ACHN (cell line): ENCODE measurements at regions not wholly inside any gene's neighbourhood (a gene's known extent, or its start where the extent isn't known, plus 50 kb on each side); places are given as distances from the start of the nearest gene placed in this dataset.

Experiments used
- DNase-seq: peaks from one replicate; pipeline ENCODE4 v3.0.0-alpha.2; 2015
- in situ Hi-C: cut with HindIII; loops from 2 replicates; pipeline ENCODE4 v1.10.0; 2017; ENCODE audit warnings: low sequenced_read_pairs, low pct_ligation_motif_present, low pct_unique_long_range_greater_than_20kb

- no peak for DNase-seq
- in situ Hi-C loops, result no loop called here
Observed at GRCh38 chr11:111063726-111064517, 181.6 kb upstream of the POU2AF2 start.

GRCh38 chr11:111062420-111062819 lies 183.1 kb upstream of the POU2AF2 start:
- in situ Hi-C loops, result no loop called here
- no peak for DNase-seq

- DNase-seq, result no peak
- in situ Hi-C loops, result no loop called here
Observed at GRCh38 chr11:111059726-111060125, 185.8 kb upstream of the POU2AF2 start.

GRCh38 chr11:111049131-111049530 lies 196.4 kb upstream of the POU2AF2 start:
- in situ Hi-C loops, result no loop called here

GRCh38 chr11:111047374-111047773 lies 198.2 kb upstream of the POU2AF2 start:
- no peak for DNase-seq
- in situ Hi-C loops, result no loop called here

More at GRCh38 chr11:111049131-111049530, 196.4 kb upstream of the POU2AF2 start:
- no peak for DNase-seq

GRCh38 chr11:111046291-111046690 lies 199.2 kb upstream of the POU2AF2 start:
- in situ Hi-C loops, result no loop called here
- no peak for DNase-seq

GRCh38 chr11:111045874-111046273 lies 199.7 kb upstream of the POU2AF2 start:
- in situ Hi-C loops, result no loop called here
- no peak for DNase-seq

GRCh38 chr11:111045407-111045803 lies 200.1 kb upstream of the POU2AF2 start:
- DNase-seq, result no peak
- in situ Hi-C loops, result no loop called here

GRCh38 chr11:111044751-111045406 lies 200.6 kb upstream of the POU2AF2 start:
- no peak for DNase-seq
- in situ Hi-C loops, result no loop called here

- DNase-seq, result no peak
- in situ Hi-C loops, result no loop called here
Observed at GRCh38 chr11:111039982-111040381, 205.5 kb upstream of the POU2AF2 start.

- DNase-seq, result no peak
- in situ Hi-C loops, result no loop called here
Observed at GRCh38 chr11:111035746-111036145, 209.8 kb upstream of the POU2AF2 start.

GRCh38 chr11:111026241-111026640 lies 219.3 kb upstream of the POU2AF2 start:
- in situ Hi-C loops, result no loop called here
- no peak for DNase-seq

GRCh38 chr11:111021131-111021530 lies 224.4 kb upstream of the POU2AF2 start:
- in situ Hi-C loops, result no loop called here
- DNase-seq, result no peak

- in situ Hi-C loops, result no loop called here
- DNase-seq, result no peak
Observed at GRCh38 chr11:111019871-111020670, 225.5 kb upstream of the POU2AF2 start.

- DNase-seq, result no peak
- in situ Hi-C loops, result no loop called here
Observed at GRCh38 chr11:111019451-111019850, 226.1 kb upstream of the POU2AF2 start.

GRCh38 chr11:111018566-111018965 lies 227.0 kb upstream of the POU2AF2 start:
- in situ Hi-C loops, result no loop called here
- no peak for DNase-seq

- in situ Hi-C loops, result no loop called here
- DNase-seq, result no peak
Observed at GRCh38 chr11:111012491-111012890, 233.0 kb upstream of the POU2AF2 start.

- in situ Hi-C loops, result no loop called here
- DNase-seq, result no peak
Observed at GRCh38 chr11:111011275-111011594, 234.3 kb upstream of the POU2AF2 start.
